H1 (cell line): ENCODE measurements at regions not wholly inside any gene's neighbourhood (a gene's known extent, or its start where the extent isn't known, plus 50 kb on each side); places are given as distances from the start of the nearest gene placed in this dataset.

Experiments used
- CTCF ChIA-PET: fragments of 300-600 bp; sonication (Branson Sonifier 250); formaldehyde crosslinking; loops from one replicate; lab custom pipeline; 2021; ENCODE audit not compliant: partially characterized antibody; lab: Charles Lee
- POLR2A ChIA-PET: fragments of 300-600 bp; sonication (Branson Sonifier 250); formaldehyde crosslinking; loops from one replicate; lab custom pipeline; 2021; ENCODE audit warnings: inconsistent platforms; ENCODE audit not compliant: partially characterized antibody; lab: Charles Lee
- DNase-seq, 2 experiments: peaks; one replicate each; pipeline versions ENCODE4 v3.0.0 to v3.0.0-alpha.2; 2010 to 2022; ENCODE audit warnings: low spot score in 2 of 2, low read depth in 1 of 2, mixed read lengths in 1 of 2
- FAIRE-seq: peaks from 2 replicates; lab custom pipeline; 2011; peaks lifted over from hg19 to GRCh38; lab: Jason Lieb, UNC
- H2AFZ ChIP-seq: 2 replicates; pipeline ENCODE4 v1.8.1; 2012; ENCODE audit warnings: low read length, inconsistent platforms
- H2AK5ac ChIP-seq: 2 replicates; pipeline ENCODE4 v1.6.1; 2013; ENCODE audit warnings: low read depth, low read length
- H2BK120ac ChIP-seq: replicated peaks from 2 replicates; pipeline ENCODE3; 2013; ENCODE audit warnings: low read depth, low read length, inconsistent platforms
- H2BK12ac ChIP-seq: 2 replicates; pipeline ENCODE4 v1.6.1; 2013; ENCODE audit warnings: low read depth, low read length
- H2BK15ac ChIP-seq: 2 replicates; pipeline ENCODE4 v1.6.1; 2013; ENCODE audit warnings: low read length
- H2BK20ac ChIP-seq: 2 replicates; pipeline ENCODE4 v1.6.1; 2013; ENCODE audit warnings: low read length
- H2BK5ac ChIP-seq: 2 replicates; pipeline ENCODE4 v1.6.1; 2013; ENCODE audit warnings: low read depth, low read length
- H3K14ac ChIP-seq: 2 replicates; pipeline ENCODE4 v1.6.1; 2013; ENCODE audit warnings: inconsistent platforms; ENCODE audit not compliant: insufficient read length
- H3K18ac ChIP-seq: 2 replicates; pipeline ENCODE4 v1.6.1; 2013; ENCODE audit warnings: low read length; ENCODE audit errors: extremely low read depth
- H3K23ac ChIP-seq: 2 replicates; pipeline ENCODE4 v1.6.1; 2013; ENCODE audit warnings: inconsistent platforms; ENCODE audit not compliant: insufficient read length
- H3K23me2 ChIP-seq: 2 replicates; pipeline ENCODE4 v1.6.1; 2013; ENCODE audit warnings: low read depth, low read length
- H3K27ac ChIP-seq: 2 replicates; pipeline ENCODE4 v1.6.1; 2011; ENCODE audit warnings: low read depth, low read length, inconsistent platforms
- H3K27me3 ChIP-seq, 4 experiments: replicated peaks in 1 of 4; 1 replicate in 1 of 4; 2 replicates in 3 of 4; pipeline versions ENCODE4 v1.6.1 to v1.8.1; 2011 to 2013; ENCODE audit warnings: low read length in 3 of 4, mild to moderate bottlenecking in 3 of 4, inconsistent platforms in 2 of 4, mixed read lengths in 2 of 4, moderate library complexity in 1 of 4; ENCODE audit not compliant: control insufficient read depth in 3 of 4, insufficient read depth in 3 of 4; ENCODE audit errors: extremely low read depth in 1 of 4
- H3K36me3 ChIP-seq, 4 experiments: 2 replicates each; pipeline versions ENCODE4 v1.6.1 to v1.8.1; 2011 to 2013; ENCODE audit warnings: mild to moderate bottlenecking in 4 of 4, low read length in 3 of 4, moderate library complexity in 2 of 4, control low read depth in 1 of 4, inconsistent platforms in 1 of 4; ENCODE audit not compliant: insufficient read depth in 4 of 4, control insufficient read depth in 2 of 4
- H3K4ac ChIP-seq: replicated peaks from 2 replicates; pipeline ENCODE3; 2013; ENCODE audit warnings: low read length, low read depth, mixed read lengths, inconsistent platforms; ENCODE audit not compliant: insufficient read length
- H3K4me1 ChIP-seq, 4 experiments: replicated peaks in 1 of 4; 1 replicate in 1 of 4; 2 replicates in 3 of 4; pipeline versions ENCODE4 v1.6.1 to v1.8.1; 2011 to 2013; ENCODE audit warnings: low read length in 3 of 4, inconsistent platforms in 2 of 4, mixed read lengths in 1 of 4; ENCODE audit not compliant: insufficient read depth in 4 of 4, control insufficient read depth in 3 of 4
- H3K4me2 ChIP-seq, 2 experiments: 2 replicates each; pipeline versions ENCODE4 v1.6.1 to v1.8.1; 2011 to 2013; ENCODE audit warnings: low read depth in 2 of 2, low read length in 2 of 2, control low read depth in 1 of 2, inconsistent platforms in 1 of 2, mild to moderate bottlenecking in 1 of 2; ENCODE audit not compliant: insufficient read depth in 1 of 2
- H3K4me3 ChIP-seq, 4 experiments: fragments of 200-600, 300-600 bp in 1 of 4; sonication (generic), shearing (Covaris generic), sonication (Bioruptor Twin) in 1 of 4; 2 replicates each; pipeline versions ENCODE4 v1.5.1 to v1.8.1; 2011 to 2016; ENCODE audit warnings: low read length in 4 of 4, low read depth in 3 of 4, control low read depth in 2 of 4, inconsistent platforms in 2 of 4, mild to moderate bottlenecking in 2 of 4, mixed read lengths in 1 of 4, moderate library complexity in 1 of 4; ENCODE audit not compliant: insufficient read depth in 2 of 4; ENCODE audit errors: extremely low read depth in 1 of 4
- H3K56ac ChIP-seq: replicated peaks from 2 replicates; pipeline ENCODE3; 2013; ENCODE audit warnings: low read depth, mild to moderate bottlenecking, mixed read lengths, low read length, inconsistent platforms; ENCODE audit not compliant: insufficient read length
- H3K79me1 ChIP-seq: 2 replicates; pipeline ENCODE4 v1.6.1; 2013; ENCODE audit warnings: low read depth, low read length, control low read depth
- H3K79me2 ChIP-seq, 2 experiments: 2 replicates each; pipeline versions ENCODE4 v1.6.1 to v1.8.1; 2012 to 2013; ENCODE audit warnings: low read length in 2 of 2, mild to moderate bottlenecking in 2 of 2, inconsistent platforms in 1 of 2; ENCODE audit not compliant: insufficient read depth in 2 of 2, control insufficient read depth in 1 of 2
- H3K9ac ChIP-seq, 4 experiments: replicated peaks in 1 of 4; 1 replicate in 1 of 4; 2 replicates in 3 of 4; pipeline versions ENCODE4 v1.6.1 to v1.8.1; 2011 to 2013; ENCODE audit warnings: low read depth in 3 of 4, low read length in 3 of 4, control low read depth in 2 of 4, mild to moderate bottlenecking in 2 of 4, moderate library complexity in 2 of 4, inconsistent platforms in 1 of 4; ENCODE audit errors: extremely low read depth in 1 of 4
- H3K9me3 ChIP-seq, 2 experiments: 2 replicates each; pipeline versions ENCODE4 v1.6.1 to v1.8.1; 2012 to 2013; ENCODE audit warnings: mild to moderate bottlenecking in 2 of 2, moderate library complexity in 2 of 2, control low read depth in 1 of 2, inconsistent platforms in 1 of 2, low read depth in 1 of 2, low read length in 1 of 2, mixed read lengths in 1 of 2; ENCODE audit not compliant: insufficient read depth in 2 of 2
- H4K20me1 ChIP-seq, 2 experiments: replicated peaks in 1 of 2; 2 replicates each; pipeline versions ENCODE3 to v1.8.1; 2011 to 2013; ENCODE audit warnings: inconsistent platforms in 2 of 2, low read length in 2 of 2, mild to moderate bottlenecking in 1 of 2; ENCODE audit not compliant: insufficient read depth in 2 of 2, control insufficient read depth in 1 of 2
- H4K5ac ChIP-seq: 2 replicates; pipeline ENCODE4 v1.6.1; 2013; ENCODE audit warnings: low read length, low read depth, mixed read lengths, inconsistent platforms; ENCODE audit not compliant: insufficient read length
- H4K8ac ChIP-seq: 2 replicates; pipeline ENCODE4 v1.8.0; 2013; ENCODE audit warnings: mild to moderate bottlenecking, moderate library complexity, low read length, inconsistent platforms; ENCODE audit not compliant: insufficient read depth; ENCODE audit errors: extremely low read depth
- H4K91ac ChIP-seq: replicated peaks from 2 replicates; pipeline ENCODE3; 2013; ENCODE audit warnings: low read length, mixed read lengths, inconsistent platforms; ENCODE audit not compliant: insufficient read length
- CREB1 ChIP-seq: IDR thresholded peaks from 2 replicates; pipeline ENCODE4 v1.6.1; 2012; ENCODE audit warnings: inconsistent platforms
- EZH2 ChIP-seq: fragments of 200-600 bp; sonication (generic); IDR thresholded peaks from 2 replicates; pipeline ENCODE4 v1.7.1; 2012; ENCODE audit warnings: low read depth, mild to moderate bottlenecking, moderate library complexity, low read length, inconsistent platforms; ENCODE audit not compliant: severe bottlenecking
- NANOG ChIP-seq: IDR thresholded peaks from 2 replicates; pipeline ENCODE4 v1.6.1; 2011; ENCODE audit warnings: low read length, low read depth, mild to moderate bottlenecking, inconsistent platforms; ENCODE audit not compliant: insufficient read depth, poor library complexity, severe bottlenecking
- SUZ12 ChIP-seq: fragments of 200-600 bp; sonication (generic); IDR thresholded peaks from 2 replicates; pipeline ENCODE4 v1.6.1; 2012; ENCODE audit warnings: mild to moderate bottlenecking, inconsistent platforms, low read length, moderate library complexity, mixed read lengths
- TAF1 ChIP-seq: IDR thresholded peaks from 2 replicates; pipeline ENCODE4 v1.6.1; 2011; ENCODE audit warnings: mild to moderate bottlenecking, low read depth, low read length
- TBP ChIP-seq: IDR thresholded peaks from 2 replicates; pipeline ENCODE4 v1.6.1; 2011; ENCODE audit warnings: low read depth, low read length, improper control_type of control experiment

- H3K9ac ChIP-seq: no peak overlapping the region
- H3K79me1 ChIP-seq: no peaks in the 10 kb centered on the region
- FAIRE-seq (no peak), DNase-seq (no peak)
- H3K4me2 ChIP-seq: no peak overlapping the region
- H3K23ac ChIP-seq: no peak overlapping the region
- H3K56ac ChIP-seq: no peak overlapping the region
- no peak overlapping the region for H4K8ac ChIP-seq
- H3K14ac ChIP-seq: no peak overlapping the region
- POLR2A ChIA-PET: no interaction called here
- H3K36me3 ChIP-seq: no peaks in the 10 kb centered on the region
- no peak overlapping the region for H4K5ac ChIP-seq
- H3K79me2 ChIP-seq: no peaks in the 10 kb centered on the region
- H3K9me3 ChIP-seq: no peaks in the 10 kb centered on the region
- H3K27ac ChIP-seq: no peak overlapping the region
- no peak overlapping the region for H2BK5ac ChIP-seq
- H3K18ac ChIP-seq: no peak overlapping the region
- CTCF ChIA-PET: no interaction called here
- H2BK20ac ChIP-seq: no peak overlapping the region
- H3K4me3 ChIP-seq: no peak overlapping the region
- H2BK15ac ChIP-seq: no peak overlapping the region
- no peak overlapping the region for H3K4ac ChIP-seq
- no peaks in the 10 kb centered on the region for H3K4me1 ChIP-seq
- no peaks in the 10 kb centered on the region for H3K27me3 ChIP-seq
- TF ChIP-seq NANOG (no peak), TAF1 (no peak), EZH2 (no peak), TBP (no peak), SUZ12 (no peak), CREB1 (no peak)
- H2AFZ ChIP-seq: no peak overlapping the region
- H2BK120ac ChIP-seq: no peak overlapping the region
- no peak overlapping the region for H4K91ac ChIP-seq
- no peak overlapping the region for H2AK5ac ChIP-seq
- no peaks in the 10 kb centered on the region for H3K23me2 ChIP-seq
- no peak overlapping the region for H2BK12ac ChIP-seq
- H4K20me1 ChIP-seq: no peaks in the 10 kb centered on the region
Observed at GRCh38 chr9:108205276-108205675, 650.5 kb downstream of the ACTL7B start.
